H1 (cell line): ENCODE measurements at regions not wholly inside any gene's neighbourhood (a gene's known extent, or its start where the extent isn't known, plus 50 kb on each side); places are given as distances from the start of the nearest gene placed in this dataset.

Source experiments
- CTCF ChIA-PET: fragments of 300-600 bp; sonication (Branson Sonifier 250); formaldehyde crosslinking; loops from one replicate; lab custom pipeline; 2021; ENCODE audit not compliant: partially characterized antibody; lab: Charles Lee
- POLR2A ChIA-PET: fragments of 300-600 bp; sonication (Branson Sonifier 250); formaldehyde crosslinking; loops from one replicate; lab custom pipeline; 2021; ENCODE audit warnings: inconsistent platforms; ENCODE audit not compliant: partially characterized antibody; lab: Charles Lee
- DNase-seq, 2 experiments: peaks; one replicate each; pipeline versions ENCODE4 v3.0.0 to v3.0.0-alpha.2; 2010 to 2022; ENCODE audit warnings: low spot score in 2 of 2, low read depth in 1 of 2, mixed read lengths in 1 of 2
- FAIRE-seq: peaks from 2 replicates; lab custom pipeline; 2011; peaks lifted over from hg19 to GRCh38; lab: Jason Lieb, UNC
- H2AFZ ChIP-seq: 2 replicates; pipeline ENCODE4 v1.8.1; 2012; ENCODE audit warnings: low read length, inconsistent platforms
- H2AK5ac ChIP-seq: 2 replicates; pipeline ENCODE4 v1.6.1; 2013; ENCODE audit warnings: low read depth, low read length
- H2BK120ac ChIP-seq: replicated peaks from 2 replicates; pipeline ENCODE3; 2013; ENCODE audit warnings: low read depth, low read length, inconsistent platforms
- H2BK12ac ChIP-seq: 2 replicates; pipeline ENCODE4 v1.6.1; 2013; ENCODE audit warnings: low read depth, low read length
- H2BK15ac ChIP-seq: 2 replicates; pipeline ENCODE4 v1.6.1; 2013; ENCODE audit warnings: low read length
- H2BK20ac ChIP-seq: 2 replicates; pipeline ENCODE4 v1.6.1; 2013; ENCODE audit warnings: low read length
- H2BK5ac ChIP-seq: 2 replicates; pipeline ENCODE4 v1.6.1; 2013; ENCODE audit warnings: low read depth, low read length
- H3K14ac ChIP-seq: 2 replicates; pipeline ENCODE4 v1.6.1; 2013; ENCODE audit warnings: inconsistent platforms; ENCODE audit not compliant: insufficient read length
- H3K18ac ChIP-seq: 2 replicates; pipeline ENCODE4 v1.6.1; 2013; ENCODE audit warnings: low read length; ENCODE audit errors: extremely low read depth
- H3K23ac ChIP-seq: 2 replicates; pipeline ENCODE4 v1.6.1; 2013; ENCODE audit warnings: inconsistent platforms; ENCODE audit not compliant: insufficient read length
- H3K23me2 ChIP-seq: 2 replicates; pipeline ENCODE4 v1.6.1; 2013; ENCODE audit warnings: low read depth, low read length
- H3K27ac ChIP-seq: 2 replicates; pipeline ENCODE4 v1.6.1; 2011; ENCODE audit warnings: low read depth, low read length, inconsistent platforms
- H3K27me3 ChIP-seq, 4 experiments: replicated peaks in 1 of 4; 1 replicate in 1 of 4; 2 replicates in 3 of 4; pipeline versions ENCODE4 v1.6.1 to v1.8.1; 2011 to 2013; ENCODE audit warnings: low read length in 3 of 4, mild to moderate bottlenecking in 3 of 4, inconsistent platforms in 2 of 4, mixed read lengths in 2 of 4, moderate library complexity in 1 of 4; ENCODE audit not compliant: control insufficient read depth in 3 of 4, insufficient read depth in 3 of 4; ENCODE audit errors: extremely low read depth in 1 of 4
- H3K36me3 ChIP-seq, 4 experiments: 2 replicates each; pipeline versions ENCODE4 v1.6.1 to v1.8.1; 2011 to 2013; ENCODE audit warnings: mild to moderate bottlenecking in 4 of 4, low read length in 3 of 4, moderate library complexity in 2 of 4, control low read depth in 1 of 4, inconsistent platforms in 1 of 4; ENCODE audit not compliant: insufficient read depth in 4 of 4, control insufficient read depth in 2 of 4
- H3K4ac ChIP-seq: replicated peaks from 2 replicates; pipeline ENCODE3; 2013; ENCODE audit warnings: low read length, low read depth, mixed read lengths, inconsistent platforms; ENCODE audit not compliant: insufficient read length
- H3K4me1 ChIP-seq, 4 experiments: replicated peaks in 1 of 4; 1 replicate in 1 of 4; 2 replicates in 3 of 4; pipeline versions ENCODE4 v1.6.1 to v1.8.1; 2011 to 2013; ENCODE audit warnings: low read length in 3 of 4, inconsistent platforms in 2 of 4, mixed read lengths in 1 of 4; ENCODE audit not compliant: insufficient read depth in 4 of 4, control insufficient read depth in 3 of 4
- H3K4me2 ChIP-seq, 2 experiments: 2 replicates each; pipeline versions ENCODE4 v1.6.1 to v1.8.1; 2011 to 2013; ENCODE audit warnings: low read depth in 2 of 2, low read length in 2 of 2, control low read depth in 1 of 2, inconsistent platforms in 1 of 2, mild to moderate bottlenecking in 1 of 2; ENCODE audit not compliant: insufficient read depth in 1 of 2
- H3K4me3 ChIP-seq, 4 experiments: fragments of 200-600, 300-600 bp in 1 of 4; sonication (generic), shearing (Covaris generic), sonication (Bioruptor Twin) in 1 of 4; 2 replicates each; pipeline versions ENCODE4 v1.5.1 to v1.8.1; 2011 to 2016; ENCODE audit warnings: low read length in 4 of 4, low read depth in 3 of 4, control low read depth in 2 of 4, inconsistent platforms in 2 of 4, mild to moderate bottlenecking in 2 of 4, mixed read lengths in 1 of 4, moderate library complexity in 1 of 4; ENCODE audit not compliant: insufficient read depth in 2 of 4; ENCODE audit errors: extremely low read depth in 1 of 4
- H3K56ac ChIP-seq: replicated peaks from 2 replicates; pipeline ENCODE3; 2013; ENCODE audit warnings: low read depth, mild to moderate bottlenecking, mixed read lengths, low read length, inconsistent platforms; ENCODE audit not compliant: insufficient read length
- H3K79me1 ChIP-seq: 2 replicates; pipeline ENCODE4 v1.6.1; 2013; ENCODE audit warnings: low read depth, low read length, control low read depth
- H3K79me2 ChIP-seq, 2 experiments: 2 replicates each; pipeline versions ENCODE4 v1.6.1 to v1.8.1; 2012 to 2013; ENCODE audit warnings: low read length in 2 of 2, mild to moderate bottlenecking in 2 of 2, inconsistent platforms in 1 of 2; ENCODE audit not compliant: insufficient read depth in 2 of 2, control insufficient read depth in 1 of 2
- H3K9ac ChIP-seq, 4 experiments: replicated peaks in 1 of 4; 1 replicate in 1 of 4; 2 replicates in 3 of 4; pipeline versions ENCODE4 v1.6.1 to v1.8.1; 2011 to 2013; ENCODE audit warnings: low read depth in 3 of 4, low read length in 3 of 4, control low read depth in 2 of 4, mild to moderate bottlenecking in 2 of 4, moderate library complexity in 2 of 4, inconsistent platforms in 1 of 4; ENCODE audit errors: extremely low read depth in 1 of 4
- H3K9me3 ChIP-seq, 2 experiments: 2 replicates each; pipeline versions ENCODE4 v1.6.1 to v1.8.1; 2012 to 2013; ENCODE audit warnings: mild to moderate bottlenecking in 2 of 2, moderate library complexity in 2 of 2, control low read depth in 1 of 2, inconsistent platforms in 1 of 2, low read depth in 1 of 2, low read length in 1 of 2, mixed read lengths in 1 of 2; ENCODE audit not compliant: insufficient read depth in 2 of 2
- H4K20me1 ChIP-seq, 2 experiments: replicated peaks in 1 of 2; 2 replicates each; pipeline versions ENCODE3 to v1.8.1; 2011 to 2013; ENCODE audit warnings: inconsistent platforms in 2 of 2, low read length in 2 of 2, mild to moderate bottlenecking in 1 of 2; ENCODE audit not compliant: insufficient read depth in 2 of 2, control insufficient read depth in 1 of 2
- H4K5ac ChIP-seq: 2 replicates; pipeline ENCODE4 v1.6.1; 2013; ENCODE audit warnings: low read length, low read depth, mixed read lengths, inconsistent platforms; ENCODE audit not compliant: insufficient read length
- H4K8ac ChIP-seq: 2 replicates; pipeline ENCODE4 v1.8.0; 2013; ENCODE audit warnings: mild to moderate bottlenecking, moderate library complexity, low read length, inconsistent platforms; ENCODE audit not compliant: insufficient read depth; ENCODE audit errors: extremely low read depth
- H4K91ac ChIP-seq: replicated peaks from 2 replicates; pipeline ENCODE3; 2013; ENCODE audit warnings: low read length, mixed read lengths, inconsistent platforms; ENCODE audit not compliant: insufficient read length
- ASH2L ChIP-seq: fragments of 200-600, 300-600 bp; sonication (generic); IDR thresholded peaks from one replicate; pipeline ENCODE4 v1.7.1; 2017; ENCODE audit warnings: low read length
- ATF2 ChIP-seq: IDR thresholded peaks from 2 replicates; pipeline ENCODE4 v1.6.1; 2012; ENCODE audit warnings: low read length, inconsistent platforms
- CHD1 ChIP-seq: IDR thresholded peaks from 2 replicates; pipeline ENCODE4 v1.6.1; 2012; ENCODE audit warnings: low read depth, low read length, improper control_type of control experiment
- CHD2 ChIP-seq: IDR thresholded peaks from 2 replicates; pipeline ENCODE4 v1.6.1; 2012; ENCODE audit warnings: low read length, improper control_type of control experiment
- EGR1 ChIP-seq: IDR thresholded peaks from 2 replicates; pipeline ENCODE4 v1.6.1; 2011; ENCODE audit warnings: low read depth, low read length, borderline replicate concordance
- GTF2F1 ChIP-seq: IDR thresholded peaks from 2 replicates; pipeline ENCODE4 v1.6.1; 2012; ENCODE audit warnings: low read depth, low read length, improper control_type of control experiment, borderline replicate concordance
- POU5F1 ChIP-seq: IDR thresholded peaks from 2 replicates; pipeline ENCODE4 v1.6.1; 2011; ENCODE audit warnings: low read depth, mild to moderate bottlenecking, low read length, moderate library complexity
- RAD21 ChIP-seq, 2 experiments: IDR thresholded peaks in 1 of 2; conservative IDR thresholded peaks in 1 of 2; 2 replicates each; pipeline ENCODE4 v1.6.1; 2011; ENCODE audit warnings: low read depth in 2 of 2, low read length in 2 of 2, improper control_type of control experiment in 1 of 2, inconsistent platforms in 1 of 2, mild to moderate bottlenecking in 1 of 2, moderate library complexity in 1 of 2
- SIRT6 ChIP-seq: IDR thresholded peaks from one replicate; pipeline ENCODE4 v1.7.1; 2012; ENCODE audit warnings: low read length, inconsistent platforms
- SUZ12 ChIP-seq: fragments of 200-600 bp; sonication (generic); IDR thresholded peaks from 2 replicates; pipeline ENCODE4 v1.6.1; 2012; ENCODE audit warnings: mild to moderate bottlenecking, inconsistent platforms, low read length, moderate library complexity, mixed read lengths
- WGBS, 2 experiments: shearing (Covaris generic) in 1 of 2; methylation state at CpG; one replicate each; pipeline versions ENCODE4 v1.1.6 to v1.1.7; 2013 to 2015; ENCODE audit warnings: low lambda C conversion rate in 2 of 2, mixed read lengths in 2 of 2, inconsistent platforms in 1 of 2, low coverage in 1 of 2, missing lambda C conversion rate in 1 of 2; ENCODE audit not compliant: insufficient replicate concordance in 2 of 2, insufficient coverage in 1 of 2, insufficient read length in 1 of 2; ENCODE audit errors: extremely low coverage in 1 of 2, missing lambda C conversion rate in 1 of 2; 5-methylcytosine and 5-hydroxymethylcytosine counted together

- no peak overlapping the region for H3K14ac ChIP-seq
- H2BK15ac ChIP-seq: no peak overlapping the region
- H3K4me2 ChIP-seq: no peak overlapping the region
- H2BK120ac ChIP-seq: no peak overlapping the region
- H4K5ac ChIP-seq: no peak overlapping the region
- H3K79me2 ChIP-seq: no peaks in the 10 kb centered on the region
- no peak overlapping the region for H3K9ac ChIP-seq
- H3K4ac ChIP-seq: no peak overlapping the region
- no peak overlapping the region for H2AK5ac ChIP-seq
- no peak overlapping the region for H4K8ac ChIP-seq
- no peaks in the 10 kb centered on the region for H3K4me1 ChIP-seq
- H3K79me1 ChIP-seq: no peaks in the 10 kb centered on the region
- 86% methylated on average over 5 of the region's 5 CpGs; no CpG with 5 or more reads in 1 of the 2 experiments for WGBS, 2 experiments
- H3K4me3 ChIP-seq: no peak overlapping the region
- no peaks in the 10 kb centered on the region for H3K36me3 ChIP-seq
- H4K20me1 ChIP-seq: no peaks in the 10 kb centered on the region
- no peak overlapping the region for H2AFZ ChIP-seq
- CTCF ChIA-PET: interaction anchor here (1.3 to 1.5 kb wide), 3 partner anchors 10 to 26 kb away, joined by 4 to 7 read pairs (median 5); no protein-coding TSS in a partner anchor
- H3K23ac ChIP-seq: no peak overlapping the region
- FAIRE-seq: no peak
- H3K18ac ChIP-seq: no peak overlapping the region
- H3K9me3 ChIP-seq: no peaks in the 10 kb centered on the region
- POLR2A ChIA-PET: no interaction called here
- TF ChIP-seq ASH2L: no peak
- TF ChIP-seq RAD21 (IDR thresholded peaks at IDR 0.05 in 1 of 2, conservative IDR thresholded peaks at IDR 0.05 in 1 of 2; ENCODE audit: low read depth in 2 of 2, low read length in 2 of 2): no peak
- no peak for TF ChIP-seq SIRT6
- no peak for TF ChIP-seq CHD2
- no peak for TF ChIP-seq ATF2
- TF ChIP-seq POU5F1: no peak
- no peak for TF ChIP-seq SUZ12
- no peak for TF ChIP-seq EGR1
- no peak for TF ChIP-seq GTF2F1
- TF ChIP-seq CHD1: no peak
- H2BK12ac ChIP-seq: no peak overlapping the region
- no peak for DNase-seq
- no peak overlapping the region for H3K27ac ChIP-seq
- no peak overlapping the region for H4K91ac ChIP-seq
- no peak overlapping the region for H3K56ac ChIP-seq
- no peaks in the 10 kb centered on the region for H3K27me3 ChIP-seq
- no peak overlapping the region for H2BK5ac ChIP-seq
- no peak overlapping the region for H2BK20ac ChIP-seq
- no peaks in the 10 kb centered on the region for H3K23me2 ChIP-seq
These were observed 98.9 kb upstream of the ST8SIA2 start for GRCh38 chr15:92294759-92295158.
